Panc1 (cell line): ENCODE measurements at regions not wholly inside any gene's neighbourhood (a gene's known extent, or its start where the extent isn't known, plus 50 kb on each side); places are given as distances from the start of the nearest gene placed in this dataset.

Source experiments
- ATAC-seq: fragments of 200-7000 bp; cut with Tn5 transposase; 2 replicates; pipeline ENCODE4 v1.9.1; 2020; ENCODE audit warnings: mild to moderate bottlenecking, moderate library complexity
- BruUV-seq: library from RNA; stranded (reverse); fragments of 400-500 nt; replicated peaks from 2 replicates; lab custom pipeline; 2021; lab: Mats Ljungman, UMichigan
- CTCF ChIA-PET: fragments of 300-600 bp; sonication (Branson Sonifier 250); formaldehyde crosslinking; loops from one replicate; lab custom pipeline; 2022; ENCODE audit warnings: antibody characterized with exemption; lab: Charles Lee
- POLR2A ChIA-PET: fragments of 300-600 bp; sonication (Branson Sonifier 250); formaldehyde crosslinking; loops from one replicate; lab custom pipeline; 2022; ENCODE audit warnings: antibody characterized with exemption; lab: Charles Lee
- DNase-seq: peaks from one replicate; pipeline ENCODE4 v3.0.0-alpha.2; 2010; ENCODE audit warnings: low read depth, low spot score
- H3K27ac ChIP-seq: 2 replicates; pipeline ENCODE4 v1.5.1; 2011; ENCODE audit warnings: mild to moderate bottlenecking, low read length, inconsistent platforms
- H3K27me3 ChIP-seq: fragments of 200-500 bp; sonication (Bioruptor generic); 2 replicates; pipeline ENCODE4 v1.6.0; 2014; ENCODE audit warnings: low read length, inconsistent platforms; ENCODE audit not compliant: control insufficient read depth, insufficient read depth
- H3K36me3 ChIP-seq: fragments of 200-500 bp; sonication (Bioruptor generic); 2 replicates; pipeline ENCODE4 v1.5.1; 2014; ENCODE audit warnings: inconsistent platforms, mild to moderate bottlenecking, low read length, moderate library complexity; ENCODE audit not compliant: control insufficient read depth, insufficient read depth
- H3K4me1 ChIP-seq: 2 replicates; pipeline ENCODE4 v1.5.1; 2011; ENCODE audit warnings: inconsistent platforms, mild to moderate bottlenecking, low read length, moderate library complexity; ENCODE audit not compliant: control insufficient read depth, insufficient read depth
- H3K4me3 ChIP-seq, 2 experiments: 2 replicates each; pipeline ENCODE4 v1.5.1; 2011 to 2012; ENCODE audit warnings: low read depth in 2 of 2, low read length in 2 of 2, mild to moderate bottlenecking in 2 of 2, inconsistent platforms in 1 of 2, moderate library complexity in 1 of 2
- H3K9me3 ChIP-seq: fragments of 200-500 bp; sonication (Bioruptor generic); 2 replicates; pipeline ENCODE4 v1.5.1; 2014; ENCODE audit warnings: low read depth, mild to moderate bottlenecking, inconsistent platforms, low read length, moderate library complexity; ENCODE audit not compliant: control insufficient read depth, insufficient read depth
- POLR2AphosphoS5 ChIP-seq: IDR thresholded peaks from 2 replicates; pipeline ENCODE4 v1.6.1; 2012; ENCODE audit warnings: mild to moderate bottlenecking, low read depth, low read length, moderate library complexity
- REST ChIP-seq, 2 experiments: IDR thresholded peaks; 2 replicates each; pipeline ENCODE4 v1.6.1; 2011 to 2012; ENCODE audit warnings: low read depth in 2 of 2, control low read depth in 1 of 2, low read length in 1 of 2, mild to moderate bottlenecking in 1 of 2, moderate library complexity in 1 of 2; ENCODE audit not compliant: insufficient read depth in 1 of 2
- SIN3A ChIP-seq: IDR thresholded peaks from 2 replicates; pipeline ENCODE4 v1.6.1; 2012; ENCODE audit warnings: low read depth, mild to moderate bottlenecking, low read length, moderate library complexity, borderline replicate concordance; ENCODE audit not compliant: insufficient read depth
- TCF7L2 ChIP-seq: IDR thresholded peaks from 2 replicates; pipeline ENCODE4 v1.6.1; 2011; ENCODE audit warnings: mild to moderate bottlenecking, low read depth, low read length, inconsistent platforms
- in situ Hi-C: cut with HindIII; loops from 2 replicates; pipeline ENCODE4 v1.10.0; 2016; ENCODE audit warnings: low sequenced_read_pairs, low pct_unique_long_range_greater_than_20kb
- intact Hi-C: fragments of 100-400 bp; cut with micrococcal nuclease; formaldehyde crosslinking; loops from one replicate; pipeline ENCODE4 v1.10.0; 2022; ENCODE audit not compliant: unreplicated experiment
- TF ChIP-seq, protein P1 (sequence below): fragments of 450-650 bp; IDR thresholded peaks from 2 replicates; pipeline ENCODE4 v1.5.1; 2017; ENCODE audit warnings: mild to moderate bottlenecking

DNA sequence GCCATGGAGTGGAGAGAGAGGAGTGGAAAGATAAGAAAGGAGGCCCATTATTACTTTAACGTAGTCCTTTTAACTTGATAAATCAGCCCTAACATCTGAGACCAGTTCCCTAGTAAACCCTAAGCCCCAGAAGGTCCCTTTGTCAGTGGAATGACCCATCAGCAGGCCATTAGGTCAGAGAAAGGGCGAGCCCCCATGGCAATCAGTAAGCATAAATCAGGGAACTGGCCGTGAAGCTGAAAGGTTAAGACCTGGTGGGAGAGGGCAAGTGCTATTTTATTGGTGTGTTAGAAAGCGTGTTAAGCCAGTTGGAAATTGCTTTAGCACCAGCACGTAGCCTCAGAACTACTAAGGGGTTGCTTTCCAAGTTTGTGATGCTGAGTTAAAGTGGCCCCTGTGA, 708.0 kb downstream of the BCL11B start:
- in situ Hi-C loops (no loop called here), intact Hi-C loops (no loop called here)
- no peaks in the 10 kb centered on the region for H3K4me1 ChIP-seq
- TF ChIP-seq REST (IDR thresholded peaks at IDR 0.05; ENCODE audit: insufficient read depth in 1 of 2, low read depth in 2 of 2, low read length in 1 of 2) (no peak), TCF7L2 (no peak), POLR2AphosphoS5 (no peak), SIN3A (no peak)
- TF ChIP-seq, protein P1, sequence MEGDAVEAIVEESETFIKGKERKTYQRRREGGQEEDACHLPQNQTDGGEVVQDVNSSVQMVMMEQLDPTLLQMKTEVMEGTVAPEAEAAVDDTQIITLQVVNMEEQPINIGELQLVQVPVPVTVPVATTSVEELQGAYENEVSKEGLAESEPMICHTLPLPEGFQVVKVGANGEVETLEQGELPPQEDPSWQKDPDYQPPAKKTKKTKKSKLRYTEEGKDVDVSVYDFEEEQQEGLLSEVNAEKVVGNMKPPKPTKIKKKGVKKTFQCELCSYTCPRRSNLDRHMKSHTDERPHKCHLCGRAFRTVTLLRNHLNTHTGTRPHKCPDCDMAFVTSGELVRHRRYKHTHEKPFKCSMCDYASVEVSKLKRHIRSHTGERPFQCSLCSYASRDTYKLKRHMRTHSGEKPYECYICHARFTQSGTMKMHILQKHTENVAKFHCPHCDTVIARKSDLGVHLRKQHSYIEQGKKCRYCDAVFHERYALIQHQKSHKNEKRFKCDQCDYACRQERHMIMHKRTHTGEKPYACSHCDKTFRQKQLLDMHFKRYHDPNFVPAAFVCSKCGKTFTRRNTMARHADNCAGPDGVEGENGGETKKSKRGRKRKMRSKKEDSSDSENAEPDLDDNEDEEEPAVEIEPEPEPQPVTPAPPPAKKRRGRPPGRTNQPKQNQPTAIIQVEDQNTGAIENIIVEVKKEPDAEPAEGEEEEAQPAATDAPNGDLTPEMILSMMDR = no peak
- H3K27me3 ChIP-seq = no peaks in the 10 kb centered on the region
- no peak overlapping the region for H3K27ac ChIP-seq
- H3K4me3 ChIP-seq = no peak overlapping the region
- H3K36me3 ChIP-seq = no peaks in the 10 kb centered on the region
- POLR2A ChIA-PET = no interaction called here
- ATAC-seq = no peak
- CTCF ChIA-PET = no interaction called here
- DNase-seq = no peak
- no TSS peak for BruUV-seq
- no peaks in the 10 kb centered on the region for H3K9me3 ChIP-seq

- POLR2A ChIA-PET = no interaction called here
- no peak overlapping the region for H3K4me3 ChIP-seq
- no peak overlapping the region for H3K27ac ChIP-seq
- no peaks in the 10 kb centered on the region for H3K4me1 ChIP-seq
- H3K27me3 ChIP-seq = no peaks in the 10 kb centered on the region
- CTCF ChIA-PET = no interaction called here
- intact Hi-C loops (no loop called here), in situ Hi-C loops (no loop called here)
- H3K36me3 ChIP-seq = no peaks in the 10 kb centered on the region
- no TSS peak for BruUV-seq
- no peak for DNase-seq
- TF ChIP-seq TCF7L2 = no peak
- TF ChIP-seq SIN3A = no peak
- TF ChIP-seq, protein P1 = no peak
- TF ChIP-seq POLR2AphosphoS5 = no peak
- TF ChIP-seq REST (IDR thresholded peaks at IDR 0.05; ENCODE audit: insufficient read depth in 1 of 2, low read depth in 2 of 2, low read length in 1 of 2) = no peak
- H3K9me3 ChIP-seq = no peaks in the 10 kb centered on the region
- no peak for ATAC-seq
These were observed 707.5 kb downstream of the BCL11B start for GRCh38 chr14:98564541-98564940.
